Suprapubic skin (tissue), 4 donors: ENCODE measurements at regions not wholly inside any gene's neighbourhood (a gene's known extent, or its start where the extent isn't known, plus 50 kb on each side); places are given as distances from the start of the nearest gene placed in this dataset.

Experiments used
- DNase-seq, 2 donors: peaks; one replicate each; pipeline ENCODE4 v3.0.0-alpha.2; 2019; ENCODE audit warnings: low spot score in 2 of 2
- H3K27ac ChIP-seq: fragments of 200-600 bp; sonication (generic); one replicate; pipeline ENCODE4 v1.5.1; 2019
- H3K27me3 ChIP-seq: fragments of 200-600 bp; sonication (generic); one replicate; pipeline ENCODE4 v1.5.1; 2019
- H3K36me3 ChIP-seq: fragments of 200-600 bp; sonication (generic); one replicate; pipeline ENCODE4 v1.5.1; 2019
- H3K4me1 ChIP-seq: fragments of 200-600 bp; sonication (generic); one replicate; pipeline ENCODE4 v1.5.1; 2019
- H3K4me3 ChIP-seq: fragments of 200-600 bp; sonication (generic); one replicate; pipeline ENCODE4 v1.5.1; 2019; ENCODE audit warnings: mild to moderate bottlenecking
- H3K9me3 ChIP-seq: fragments of 200-600 bp; sonication (generic); one replicate; pipeline ENCODE4 v1.5.1; 2019
- EP300 ChIP-seq: sonication (generic); formaldehyde crosslinking; IDR thresholded peaks from one replicate; pipeline ENCODE4 v1.6.1; 2017; ENCODE audit warnings: antibody characterized with exemption
- POLR2A ChIP-seq, 2 donors: fragments of 450-650 bp; IDR thresholded peaks; one replicate each; pipeline ENCODE4 v1.6.1; 2017; ENCODE audit warnings: antibody characterized with exemption in 2 of 2, mild to moderate bottlenecking in 2 of 2, moderate library complexity in 2 of 2
- POLR2AphosphoS5 ChIP-seq, 3 donors: sonication (generic); formaldehyde crosslinking; IDR thresholded peaks; one replicate each; pipeline ENCODE4 v1.6.1; 2017; ENCODE audit warnings: antibody characterized with exemption in 3 of 3
- WGBS: methylation state at CpG from one replicate; pipeline ENCODE4 v1.1.5; 2018; 5-methylcytosine and 5-hydroxymethylcytosine counted together
- TF ChIP-seq, protein P1 (sequence below), 2 donors: fragments of 200-600 bp in 1 of 2; fragments of 450-650 bp in 1 of 2; sonication (generic) in 1 of 2; IDR thresholded peaks; one replicate each; pipeline ENCODE4 v1.5.1; 2016 to 2019; ENCODE audit warnings: antibody characterized with exemption in 2 of 2, mild to moderate bottlenecking in 1 of 2, moderate library complexity in 1 of 2

DNA sequence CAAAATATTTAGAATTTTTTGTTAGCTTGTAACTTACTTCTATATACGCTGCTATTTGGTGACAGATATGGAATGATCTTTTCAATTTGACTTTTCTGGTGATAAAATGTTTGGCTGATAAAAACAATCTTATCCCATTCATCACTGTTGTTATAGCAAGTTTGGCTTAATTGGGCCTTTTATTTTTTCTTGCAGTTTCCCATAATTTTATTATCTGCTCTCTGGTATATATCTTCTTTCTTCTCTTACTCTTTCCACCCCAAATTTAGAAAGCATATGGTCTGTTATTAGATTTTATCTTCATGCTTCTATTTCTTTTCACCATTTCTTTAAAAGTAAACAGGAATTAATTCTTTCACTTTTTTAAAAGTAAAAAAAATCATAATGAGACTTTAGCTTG is 474.4 kb downstream of the TLE1 start:
- TF ChIP-seq POLR2A (IDR thresholded peaks at IDR 0.05): no peak
- TF ChIP-seq, protein P1, sequence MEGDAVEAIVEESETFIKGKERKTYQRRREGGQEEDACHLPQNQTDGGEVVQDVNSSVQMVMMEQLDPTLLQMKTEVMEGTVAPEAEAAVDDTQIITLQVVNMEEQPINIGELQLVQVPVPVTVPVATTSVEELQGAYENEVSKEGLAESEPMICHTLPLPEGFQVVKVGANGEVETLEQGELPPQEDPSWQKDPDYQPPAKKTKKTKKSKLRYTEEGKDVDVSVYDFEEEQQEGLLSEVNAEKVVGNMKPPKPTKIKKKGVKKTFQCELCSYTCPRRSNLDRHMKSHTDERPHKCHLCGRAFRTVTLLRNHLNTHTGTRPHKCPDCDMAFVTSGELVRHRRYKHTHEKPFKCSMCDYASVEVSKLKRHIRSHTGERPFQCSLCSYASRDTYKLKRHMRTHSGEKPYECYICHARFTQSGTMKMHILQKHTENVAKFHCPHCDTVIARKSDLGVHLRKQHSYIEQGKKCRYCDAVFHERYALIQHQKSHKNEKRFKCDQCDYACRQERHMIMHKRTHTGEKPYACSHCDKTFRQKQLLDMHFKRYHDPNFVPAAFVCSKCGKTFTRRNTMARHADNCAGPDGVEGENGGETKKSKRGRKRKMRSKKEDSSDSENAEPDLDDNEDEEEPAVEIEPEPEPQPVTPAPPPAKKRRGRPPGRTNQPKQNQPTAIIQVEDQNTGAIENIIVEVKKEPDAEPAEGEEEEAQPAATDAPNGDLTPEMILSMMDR (IDR thresholded peaks at IDR 0.05): no peak
- no peak for TF ChIP-seq EP300
- no peak for TF ChIP-seq POLR2AphosphoS5 (IDR thresholded peaks at IDR 0.05)
- no peak for DNase-seq
- WGBS: 88% methylated on average over 1 of the region's 1 CpG
- Histone ChIP-seq H3K36me3 (no peaks in the 10 kb centered on the region), H3K27me3 (no peaks in the 10 kb centered on the region), H3K9me3 (peaks cover 6% of the 10 kb centered on the region), H3K27ac (no peak overlapping the region), H3K4me1 (no peaks in the 10 kb centered on the region), H3K4me3 (no peak overlapping the region)

GRCh38 chr9:81213456-81213855 is 475.9 kb downstream of the TLE1 start:
- TF ChIP-seq POLR2A (IDR thresholded peaks at IDR 0.05) (no peak), POLR2AphosphoS5 (IDR thresholded peaks at IDR 0.05) (no peak), EP300 (no peak)
- TF ChIP-seq, protein P1 (IDR thresholded peaks at IDR 0.05): no peak
- 83% methylated on average over 4 of the region's 4 CpGs for WGBS
- no peak overlapping the region for H3K4me3 ChIP-seq
- no peaks in the 10 kb centered on the region for H3K36me3 ChIP-seq
- H3K4me1 ChIP-seq: no peaks in the 10 kb centered on the region
- peaks cover 6% of the 10 kb centered on the region for H3K9me3 ChIP-seq
- no peaks in the 10 kb centered on the region for H3K27me3 ChIP-seq
- H3K27ac ChIP-seq: no peak overlapping the region
- no peak for DNase-seq

GRCh38 chr9:81211741-81212140 is 477.6 kb downstream of the TLE1 start:
- DNase-seq: no peak
- WGBS: 67% methylated on average over 3 of the region's 3 CpGs
- H3K4me3 ChIP-seq: no peak overlapping the region
- no peak overlapping the region for H3K27ac ChIP-seq
- TF ChIP-seq, protein P1 (IDR thresholded peaks at IDR 0.05): no peak
- H3K27me3 ChIP-seq: no peaks in the 10 kb centered on the region
- H3K9me3 ChIP-seq: peaks cover 3% of the 10 kb centered on the region
- no peaks in the 10 kb centered on the region for H3K4me1 ChIP-seq
- no peaks in the 10 kb centered on the region for H3K36me3 ChIP-seq

- no peaks in the 10 kb centered on the region for H3K27me3 ChIP-seq
- H3K9me3 ChIP-seq: peaks cover 3% of the 10 kb centered on the region
- TF ChIP-seq POLR2A (IDR thresholded peaks at IDR 0.05) (no peak), POLR2AphosphoS5 (IDR thresholded peaks at IDR 0.05) (no peak)
- WGBS: 73% methylated on average over 4 of the region's 4 CpGs
- DNase-seq: no peak
- H3K36me3 ChIP-seq: no peaks in the 10 kb centered on the region
- no peak overlapping the region for H3K27ac ChIP-seq
- H3K4me1 ChIP-seq: no peaks in the 10 kb centered on the region
- no peak overlapping the region for H3K4me3 ChIP-seq
Measured at GRCh38 chr9:81207651-81208050, 481.7 kb downstream of the TLE1 start.

GRCh38 chr9:81202292-81202691 is 487.1 kb downstream of the TLE1 start:
- TF ChIP-seq POLR2AphosphoS5 (IDR thresholded peaks at IDR 0.05) (no peak), EP300 (no peak), POLR2A (IDR thresholded peaks at IDR 0.05) (no peak)
- TF ChIP-seq, protein P1 (IDR thresholded peaks at IDR 0.05): no peak
- 93% methylated on average over 6 of the region's 6 CpGs for WGBS

GRCh38 chr9:81195206-81195605 is 494.1 kb downstream of the TLE1 start:
- no peak overlapping the region for H3K27ac ChIP-seq
- no peaks in the 10 kb centered on the region for H3K36me3 ChIP-seq
- no peak for DNase-seq
- H3K4me3 ChIP-seq: no peak overlapping the region
- TF ChIP-seq, protein P1 (IDR thresholded peaks at IDR 0.05): no peak
- TF ChIP-seq EP300: no peak
- TF ChIP-seq POLR2A (IDR thresholded peaks at IDR 0.05): no peak
- no peak for TF ChIP-seq POLR2AphosphoS5 (IDR thresholded peaks at IDR 0.05)
- H3K27me3 ChIP-seq: no peaks in the 10 kb centered on the region
- H3K9me3 ChIP-seq: no peaks in the 10 kb centered on the region
- WGBS: 92% methylated on average over 4 of the region's 4 CpGs
- H3K4me1 ChIP-seq: no peaks in the 10 kb centered on the region

More at GRCh38 chr9:81202292-81202691, 487.1 kb downstream of the TLE1 start:
- no peaks in the 10 kb centered on the region for H3K27me3 ChIP-seq
- no peaks in the 10 kb centered on the region for H3K9me3 ChIP-seq
- H3K36me3 ChIP-seq: no peaks in the 10 kb centered on the region
- no peak overlapping the region for H3K4me3 ChIP-seq
- no peak for DNase-seq
- no peak overlapping the region for H3K27ac ChIP-seq
- no peaks in the 10 kb centered on the region for H3K4me1 ChIP-seq
